Adrenal gland (tissue), 9 donors: ENCODE measurements at regions not wholly inside any gene's neighbourhood (a gene's known extent, or its start where the extent isn't known, plus 50 kb on each side); places are given as distances from the start of the nearest gene placed in this dataset.

Source experiments
- DNase-seq, 7 donors: peaks; one replicate each; pipeline ENCODE4 v3.0.0-alpha.2; 2019 to 2020
- H3K27ac ChIP-seq, 5 donors: fragments of 200-600 bp; sonication (generic) in 4 of 5; 1 replicate in 3 of 5; 2 replicates in 2 of 5; pipeline versions ENCODE4 v1.5.1 to v1.8.0; 2016 to 2020; ENCODE audit warnings: mild to moderate bottlenecking in 1 of 5
- H3K27me3 ChIP-seq: fragments of 200-600 bp; 2 replicates; pipeline ENCODE4 v1.8.0; 2021
- H3K36me3 ChIP-seq, 2 donors: fragments of 200-600 bp; replicated peaks in 1 of 2; 1 replicate in 1 of 2; 2 replicates in 1 of 2; pipeline versions ENCODE4 v1.5.1 to v1.8.0; 2018 to 2022
- H3K4me1 ChIP-seq, 2 donors: fragments of 200-600 bp; replicated peaks in 1 of 2; 1 replicate in 1 of 2; 2 replicates in 1 of 2; pipeline versions ENCODE4 v1.5.1 to v1.8.0; 2018 to 2021
- H3K4me3 ChIP-seq, 4 donors: fragments of 200-600 bp; sonication (generic) in 3 of 4; one replicate each; pipeline ENCODE4 v1.5.1; 2016 to 2018
- H3K9me3 ChIP-seq, 3 donors: fragments of 200-600 bp; sonication (generic) in 1 of 3; replicated peaks in 1 of 3; 1 replicate in 2 of 3; 2 replicates in 1 of 3; pipeline versions ENCODE4 v1.5.1 to v1.8.0; 2016 to 2021
- POLR2A ChIP-seq, 2 donors: fragments of 450-650 bp; IDR thresholded peaks; one replicate each; pipeline ENCODE4 v1.6.1; 2017; ENCODE audit warnings: antibody characterized with exemption in 2 of 2, mild to moderate bottlenecking in 2 of 2, moderate library complexity in 1 of 2
- WGBS, 4 donors: extraction: QIAGEN DNeasy Blood & Tissue Kit in 2 of 4; methylation state at CpG; one replicate each; pipeline versions ENCODE4 v1.1.5 to v1.1.7; 2013 to 2017; 5-methylcytosine and 5-hydroxymethylcytosine counted together
- intact Hi-C, 2 donors: fragments of 100-400 bp; cut with DNase I; formaldehyde crosslinking; loops; one replicate each; pipeline versions ENCODE4 v1.14.1 to v1.15.0; 2022 to 2023
- TF ChIP-seq, protein P1 (sequence below), 6 experiments: fragments of 450-650 bp in 4 of 6; fragments of 200-600 bp in 2 of 6; sonication (generic) in 1 of 6; IDR thresholded peaks; 1 replicate in 5 of 6; 2 replicates in 1 of 6; pipeline versions ENCODE4 v1.5.1 to v1.8.0; 2016 to 2021; ENCODE audit warnings: antibody characterized with exemption in 6 of 6, mild to moderate bottlenecking in 2 of 6, moderate library complexity in 1 of 6
- donor health status: healthy with polysubstance abuse.
- donor health status: Bipolar disorder and iron deficiency.
- donor health status: DM: yes; HTN: yes; CAD: no.
- donor health status: DM: no; HTN: no; CAD: no.
- donor health status: DM: no; HTN: no; CAD: no.

DNA sequence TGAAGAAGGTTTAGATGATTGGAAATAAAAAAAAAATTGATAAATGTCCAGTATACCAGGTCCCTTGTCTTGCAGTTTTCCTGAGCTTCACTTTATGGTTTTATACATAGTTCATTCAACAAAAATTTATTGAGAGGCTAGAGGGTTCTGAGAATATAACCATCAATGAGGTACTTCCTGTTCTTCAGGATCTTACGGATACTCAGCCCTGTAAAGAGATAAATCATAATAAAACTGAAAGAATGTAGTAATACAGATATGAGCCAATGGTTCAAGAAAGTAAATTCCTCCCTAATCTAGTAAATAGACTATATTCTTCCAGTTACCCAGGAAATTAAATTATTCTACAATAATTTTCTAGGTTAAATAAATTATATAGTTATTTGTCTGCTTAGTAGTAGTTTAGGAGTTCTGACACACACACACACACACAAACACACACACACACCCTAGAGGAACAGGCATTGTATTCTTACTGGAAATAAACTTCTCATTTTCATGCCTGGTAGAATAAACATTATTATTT is 70.4 kb upstream of the HMCN1 start:
- no peaks in the 10 kb centered on the region for H3K4me1 ChIP-seq
- H3K27ac ChIP-seq = no peak overlapping the region
- no peaks in the 10 kb centered on the region for H3K27me3 ChIP-seq
- no peak for TF ChIP-seq POLR2A (IDR thresholded peaks at IDR 0.05)
- TF ChIP-seq, protein P1, sequence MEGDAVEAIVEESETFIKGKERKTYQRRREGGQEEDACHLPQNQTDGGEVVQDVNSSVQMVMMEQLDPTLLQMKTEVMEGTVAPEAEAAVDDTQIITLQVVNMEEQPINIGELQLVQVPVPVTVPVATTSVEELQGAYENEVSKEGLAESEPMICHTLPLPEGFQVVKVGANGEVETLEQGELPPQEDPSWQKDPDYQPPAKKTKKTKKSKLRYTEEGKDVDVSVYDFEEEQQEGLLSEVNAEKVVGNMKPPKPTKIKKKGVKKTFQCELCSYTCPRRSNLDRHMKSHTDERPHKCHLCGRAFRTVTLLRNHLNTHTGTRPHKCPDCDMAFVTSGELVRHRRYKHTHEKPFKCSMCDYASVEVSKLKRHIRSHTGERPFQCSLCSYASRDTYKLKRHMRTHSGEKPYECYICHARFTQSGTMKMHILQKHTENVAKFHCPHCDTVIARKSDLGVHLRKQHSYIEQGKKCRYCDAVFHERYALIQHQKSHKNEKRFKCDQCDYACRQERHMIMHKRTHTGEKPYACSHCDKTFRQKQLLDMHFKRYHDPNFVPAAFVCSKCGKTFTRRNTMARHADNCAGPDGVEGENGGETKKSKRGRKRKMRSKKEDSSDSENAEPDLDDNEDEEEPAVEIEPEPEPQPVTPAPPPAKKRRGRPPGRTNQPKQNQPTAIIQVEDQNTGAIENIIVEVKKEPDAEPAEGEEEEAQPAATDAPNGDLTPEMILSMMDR (IDR thresholded peaks at IDR 0.05) = no peak
- H3K4me3 ChIP-seq = no peak overlapping the region
- no peaks in the 10 kb centered on the region for H3K9me3 ChIP-seq
- intact Hi-C loops = no loop called here
- 12 to 24% (median 21%) methylated on average over 1 of the region's 1 CpG for WGBS, 4 donors
- no peak for DNase-seq
- H3K36me3 ChIP-seq = no peaks in the 10 kb centered on the region

DNA sequence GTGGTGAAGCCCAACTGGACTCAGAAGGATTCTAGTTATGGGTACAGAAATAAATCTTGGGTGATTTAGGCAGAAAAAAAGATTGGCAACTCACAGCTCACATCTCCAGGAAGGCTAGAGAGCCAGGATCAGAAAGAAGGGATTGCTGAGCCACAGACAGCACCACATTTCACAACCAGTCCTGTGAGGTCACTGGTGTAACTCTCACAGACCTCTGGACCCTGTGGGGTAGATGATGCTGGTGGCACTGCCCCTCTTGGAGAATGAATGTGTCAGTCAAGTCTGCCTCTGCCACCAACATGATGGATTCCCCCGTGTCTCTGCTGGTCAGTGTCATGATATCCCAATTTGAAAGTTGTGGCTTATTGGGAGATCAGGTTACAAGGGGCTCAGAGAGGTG is 70.9 kb upstream of the HMCN1 start:
- Histone ChIP-seq H3K27me3 (no peaks in the 10 kb centered on the region), H3K4me3 (no peak overlapping the region), H3K36me3 (no peaks in the 10 kb centered on the region), H3K9me3 (no peaks in the 10 kb centered on the region), H3K27ac (no peak overlapping the region), H3K4me1 (no peaks in the 10 kb centered on the region)
- intact Hi-C loops = no loop called here
- DNase-seq = no peak
- TF ChIP-seq, protein P1 (IDR thresholded peaks at IDR 0.05) = no peak
- no peak for TF ChIP-seq POLR2A (IDR thresholded peaks at IDR 0.05)
- 82 to 89% (median 87%) methylated on average over 1 of the region's 1 CpG for whole genome bisulfite sequencing, 4 donors

DNA sequence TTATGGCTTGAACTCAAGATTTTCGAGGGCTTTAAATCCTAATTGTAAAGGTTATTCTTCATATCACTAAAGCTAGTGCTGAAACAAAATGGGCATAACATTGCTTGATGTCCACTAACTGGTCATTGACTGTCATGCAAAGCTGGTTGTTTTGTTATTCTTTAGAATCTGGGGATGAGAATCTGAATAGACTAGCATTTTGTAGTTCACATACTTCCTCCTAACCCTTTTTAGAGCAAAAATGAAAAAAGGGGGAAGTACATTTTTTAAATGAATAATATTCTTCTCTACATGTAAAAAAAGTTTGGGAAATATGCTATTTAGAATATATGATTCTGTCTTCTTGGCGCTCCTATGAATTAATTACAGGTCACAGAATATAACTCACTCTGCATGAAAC is 72.2 kb upstream of the HMCN1 start:
- TF ChIP-seq, protein P1 (IDR thresholded peaks at IDR 0.05) = no peak
- no peak for TF ChIP-seq POLR2A (IDR thresholded peaks at IDR 0.05)
- H3K36me3 ChIP-seq = no peaks in the 10 kb centered on the region
- no peaks in the 10 kb centered on the region for H3K27me3 ChIP-seq
- H3K9me3 ChIP-seq = no peaks in the 10 kb centered on the region
- no peak for DNase-seq
- H3K27ac ChIP-seq = no peak overlapping the region
- intact Hi-C loops = no loop called here
- 80 to 83% (median 81%) methylated on average over 2 of the region's 2 CpGs for WGBS, 4 donors
- H3K4me1 ChIP-seq = no peaks in the 10 kb centered on the region
- no peak overlapping the region for H3K4me3 ChIP-seq

DNA sequence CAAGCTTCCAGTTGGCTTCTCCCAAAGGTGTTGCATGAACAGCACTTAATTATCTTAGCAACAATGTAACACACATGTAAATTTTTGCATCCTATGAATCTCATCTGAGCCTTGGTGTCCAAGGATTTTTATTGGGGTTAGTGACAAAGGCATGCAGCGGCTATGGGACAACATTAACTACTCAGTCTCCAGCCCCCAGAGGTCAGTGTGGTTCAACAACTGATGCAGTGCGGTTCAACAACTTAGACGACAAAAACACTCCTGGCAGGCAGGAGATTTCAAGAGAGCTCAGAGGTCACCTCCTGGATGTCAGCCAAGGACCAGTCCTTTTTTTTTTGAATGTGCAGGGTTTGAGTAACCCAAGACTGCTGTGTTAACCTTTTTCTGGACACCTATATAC is 77.5 kb upstream of the HMCN1 start:
- intact Hi-C loops = no loop called here
- H3K4me3 ChIP-seq = no peak overlapping the region
- no peaks in the 10 kb centered on the region for H3K9me3 ChIP-seq
- no peak overlapping the region for H3K27ac ChIP-seq
- 75 to 81% (median 79%) methylated on average over 3 of the region's 3 CpGs for WGBS, 4 donors
- H3K27me3 ChIP-seq = no peaks in the 10 kb centered on the region
- TF ChIP-seq POLR2A (IDR thresholded peaks at IDR 0.05) = no peak
- TF ChIP-seq, protein P1 (IDR thresholded peaks at IDR 0.05) = no peak
- DNase-seq = no peak
- no peaks in the 10 kb centered on the region for H3K4me1 ChIP-seq
- H3K36me3 ChIP-seq = no peaks in the 10 kb centered on the region
